ENCODE measurements at regions not wholly inside any gene's neighbourhood (a gene's known extent, or its start where the extent isn't known, plus 50 kb on each side); places are given as distances from the start of the nearest gene placed in this dataset.
"Not testable (repeated sequence)": the region's sequence is repeated elsewhere in the genome, so short reads cannot be mapped to it uniquely, and the experiment has no call there.

DNA sequence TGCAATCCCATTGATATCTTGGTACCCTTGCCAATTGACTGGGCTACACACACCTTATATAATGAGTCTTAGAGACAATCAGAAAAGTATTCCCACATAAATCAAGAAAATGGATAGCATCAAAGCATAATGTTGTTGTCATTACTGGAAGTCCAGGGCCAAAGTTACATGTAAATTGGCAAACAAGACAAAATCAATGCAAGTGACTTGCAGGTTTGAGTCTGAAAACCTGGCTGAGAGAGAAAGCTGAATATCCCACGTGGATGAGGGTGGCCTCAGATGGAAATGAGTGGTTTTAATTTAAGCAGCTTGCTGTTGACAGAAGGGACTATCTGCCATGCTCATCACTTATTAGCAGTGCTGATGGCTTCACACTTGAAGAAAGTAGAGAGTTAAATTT lies 324.0 kb upstream of the MON1B start:
- no peak overlapping the region for H2AFZ ChIP-seq (ENCODE audit: low read length)
- H3K36me3 ChIP-seq (ENCODE audit: insufficient read depth, low read length): no peaks in the 10 kb centered on the region
- H3K9me2 ChIP-seq (replicated peaks; ENCODE audit: low read depth, low read length): no peaks in the 10 kb centered on the region
- H3K79me2 ChIP-seq (ENCODE audit: insufficient read depth, low read length): no peaks in the 10 kb centered on the region
- H3K9ac ChIP-seq (ENCODE audit: low read depth, low read length, poor library complexity, severe bottlenecking): no peak overlapping the region
- TF ChIP-seq, protein P1, sequence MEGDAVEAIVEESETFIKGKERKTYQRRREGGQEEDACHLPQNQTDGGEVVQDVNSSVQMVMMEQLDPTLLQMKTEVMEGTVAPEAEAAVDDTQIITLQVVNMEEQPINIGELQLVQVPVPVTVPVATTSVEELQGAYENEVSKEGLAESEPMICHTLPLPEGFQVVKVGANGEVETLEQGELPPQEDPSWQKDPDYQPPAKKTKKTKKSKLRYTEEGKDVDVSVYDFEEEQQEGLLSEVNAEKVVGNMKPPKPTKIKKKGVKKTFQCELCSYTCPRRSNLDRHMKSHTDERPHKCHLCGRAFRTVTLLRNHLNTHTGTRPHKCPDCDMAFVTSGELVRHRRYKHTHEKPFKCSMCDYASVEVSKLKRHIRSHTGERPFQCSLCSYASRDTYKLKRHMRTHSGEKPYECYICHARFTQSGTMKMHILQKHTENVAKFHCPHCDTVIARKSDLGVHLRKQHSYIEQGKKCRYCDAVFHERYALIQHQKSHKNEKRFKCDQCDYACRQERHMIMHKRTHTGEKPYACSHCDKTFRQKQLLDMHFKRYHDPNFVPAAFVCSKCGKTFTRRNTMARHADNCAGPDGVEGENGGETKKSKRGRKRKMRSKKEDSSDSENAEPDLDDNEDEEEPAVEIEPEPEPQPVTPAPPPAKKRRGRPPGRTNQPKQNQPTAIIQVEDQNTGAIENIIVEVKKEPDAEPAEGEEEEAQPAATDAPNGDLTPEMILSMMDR (conservative IDR thresholded peaks at IDR 0.05; ENCODE audit: low read length): no peak
- no peaks in the 10 kb centered on the region for H3F3A ChIP-seq (ENCODE audit: low read depth)
- H4K20me1 ChIP-seq (ENCODE audit: insufficient read depth, low read length, poor library complexity, severe bottlenecking): no peaks in the 10 kb centered on the region
- H3K4me2 ChIP-seq (ENCODE audit: low read depth, low read length, poor library complexity, severe bottlenecking): no peak overlapping the region
- no peaks in the 10 kb centered on the region for H3K9me3 ChIP-seq (ENCODE audit: insufficient read depth, low read depth, low read length)
- no peaks in the 10 kb centered on the region for H3K27me3 ChIP-seq (ENCODE audit: insufficient read depth, low read length, poor library complexity, severe bottlenecking)
- H3K4me3 ChIP-seq (ENCODE audit: low read length, poor library complexity, severe bottlenecking): no peak overlapping the region
- no peaks in the 10 kb centered on the region for H3K4me1 ChIP-seq (ENCODE audit: insufficient read depth, low read length, poor library complexity, severe bottlenecking)

DNA sequence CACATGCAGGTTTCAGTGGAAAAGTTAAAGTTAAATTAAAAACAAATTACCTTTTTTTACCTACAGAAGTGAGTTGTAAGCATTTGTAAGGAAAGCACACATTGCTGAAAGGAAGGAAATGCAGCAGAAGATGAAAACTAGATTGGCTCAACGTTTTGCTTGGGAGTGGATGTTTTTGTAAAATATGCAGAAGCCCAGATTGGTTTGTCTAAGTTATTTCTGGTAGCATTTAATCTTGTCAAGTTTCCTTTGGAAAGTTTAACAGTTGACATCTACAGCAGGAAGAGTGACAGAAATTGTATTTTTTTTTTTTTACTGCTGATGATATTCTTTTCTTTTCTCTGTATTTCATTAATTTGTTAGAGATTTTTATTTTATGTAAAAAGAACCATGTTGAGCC lies 315.1 kb upstream of the MON1B start:
- no peaks in the 10 kb centered on the region for H4K20me1 ChIP-seq (ENCODE audit: insufficient read depth, low read length, poor library complexity, severe bottlenecking)
- no peak overlapping the region for H2AFZ ChIP-seq (ENCODE audit: low read length)
- no peaks in the 10 kb centered on the region for H3K9me3 ChIP-seq (ENCODE audit: insufficient read depth, low read depth, low read length)
- no peak overlapping the region for H3K4me2 ChIP-seq (ENCODE audit: low read depth, low read length, poor library complexity, severe bottlenecking)
- H3F3A ChIP-seq (ENCODE audit: low read depth): no peaks in the 10 kb centered on the region
- no peak overlapping the region for H3K4me3 ChIP-seq (ENCODE audit: low read length, poor library complexity, severe bottlenecking)
- no peaks in the 10 kb centered on the region for H3K36me3 ChIP-seq (ENCODE audit: insufficient read depth, low read length)
- H3K4me1 ChIP-seq (ENCODE audit: insufficient read depth, low read length, poor library complexity, severe bottlenecking): no peaks in the 10 kb centered on the region
- no peak for TF ChIP-seq EZH2phosphoT487 (IDR thresholded peaks at IDR 0.05; ENCODE audit: borderline replicate concordance)
- TF ChIP-seq, protein P1 (conservative IDR thresholded peaks at IDR 0.05; ENCODE audit: low read length): no peak
- no peak overlapping the region for H3K9ac ChIP-seq (ENCODE audit: low read depth, low read length, poor library complexity, severe bottlenecking)
- H3K79me2 ChIP-seq (ENCODE audit: insufficient read depth, low read length): no peaks in the 10 kb centered on the region
- H3K27me3 ChIP-seq (ENCODE audit: insufficient read depth, low read length, poor library complexity, severe bottlenecking): no peaks in the 10 kb centered on the region
- no peaks in the 10 kb centered on the region for H3K9me2 ChIP-seq (replicated peaks; ENCODE audit: low read depth, low read length)

DNA sequence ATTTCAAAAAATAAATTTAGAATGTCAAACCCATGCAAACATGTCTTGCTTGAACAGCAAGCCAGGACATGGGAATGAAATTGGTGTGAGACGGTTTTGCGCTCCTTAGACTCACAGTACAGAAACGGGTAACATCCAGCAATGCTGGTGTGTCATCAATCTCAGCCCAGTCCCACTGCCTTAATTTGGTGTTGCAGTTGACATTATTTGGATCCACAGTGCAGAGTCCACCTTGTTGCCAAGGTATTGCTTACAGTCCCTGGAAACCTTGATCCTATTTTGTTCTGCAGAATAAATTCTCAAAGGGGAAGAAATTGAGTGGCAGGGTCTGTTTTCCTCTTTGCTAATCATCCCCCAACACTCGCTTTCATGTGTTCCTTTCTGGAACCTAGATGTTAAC lies 311.6 kb upstream of the MON1B start:
- H3K36me3 ChIP-seq (ENCODE audit: insufficient read depth, low read length): no peaks in the 10 kb centered on the region
- no peaks in the 10 kb centered on the region for H3K9me3 ChIP-seq (ENCODE audit: insufficient read depth, low read depth, low read length)
- no peaks in the 10 kb centered on the region for H3K9me2 ChIP-seq (replicated peaks; ENCODE audit: low read depth, low read length)
- no peak overlapping the region for H3K4me3 ChIP-seq (ENCODE audit: low read length, poor library complexity, severe bottlenecking)
- H3F3A ChIP-seq (ENCODE audit: low read depth): no peaks in the 10 kb centered on the region
- H3K79me2 ChIP-seq (ENCODE audit: insufficient read depth, low read length): no peaks in the 10 kb centered on the region
- H4K20me1 ChIP-seq (ENCODE audit: insufficient read depth, low read length, poor library complexity, severe bottlenecking): no peaks in the 10 kb centered on the region
- H3K27me3 ChIP-seq (ENCODE audit: insufficient read depth, low read length, poor library complexity, severe bottlenecking): no peaks in the 10 kb centered on the region
- H3K4me2 ChIP-seq (ENCODE audit: low read depth, low read length, poor library complexity, severe bottlenecking): no peak overlapping the region
- no peaks in the 10 kb centered on the region for H3K4me1 ChIP-seq (ENCODE audit: insufficient read depth, low read length, poor library complexity, severe bottlenecking)
- no peak overlapping the region for H3K9ac ChIP-seq (ENCODE audit: low read depth, low read length, poor library complexity, severe bottlenecking)
- TF ChIP-seq EZH2phosphoT487 (IDR thresholded peaks at IDR 0.05; ENCODE audit: borderline replicate concordance): no peak
- no peak overlapping the region for H2AFZ ChIP-seq (ENCODE audit: low read length)

DNA sequence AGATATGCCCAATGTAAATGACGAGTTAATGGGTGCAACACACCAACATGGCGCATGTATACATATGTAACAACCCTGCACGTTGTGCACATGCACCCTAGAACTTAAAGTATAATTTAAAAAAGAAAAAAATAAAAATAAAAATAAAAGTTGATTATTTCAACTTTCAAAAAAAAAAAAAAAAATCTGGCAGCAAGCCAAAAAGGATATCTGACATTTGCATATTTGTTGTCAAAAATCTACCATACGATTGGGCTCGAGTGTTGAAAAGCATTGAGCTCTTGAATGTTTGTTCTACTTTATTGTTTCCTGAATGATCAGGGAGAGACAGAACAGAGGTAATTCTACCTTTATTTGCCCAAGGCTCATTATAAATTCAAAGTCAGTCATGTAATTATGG lies 310.5 kb upstream of the MON1B start:
- not testable (repeated sequence) for H3K4me2 ChIP-seq (ENCODE audit: low read depth, low read length, poor library complexity, severe bottlenecking); H2AFZ ChIP-seq (ENCODE audit: low read length); H3F3A ChIP-seq (ENCODE audit: low read depth); H3K4me1 ChIP-seq (ENCODE audit: insufficient read depth, low read length, poor library complexity, severe bottlenecking); H3K27me3 ChIP-seq (ENCODE audit: insufficient read depth, low read length, poor library complexity, severe bottlenecking); H3K4me3 ChIP-seq (ENCODE audit: low read length, poor library complexity, severe bottlenecking); H3K79me2 ChIP-seq (ENCODE audit: insufficient read depth, low read length); H4K20me1 ChIP-seq (ENCODE audit: insufficient read depth, low read length, poor library complexity, severe bottlenecking); H3K36me3 ChIP-seq (ENCODE audit: insufficient read depth, low read length); H3K9me2 ChIP-seq (replicated peaks; ENCODE audit: low read depth, low read length); H3K9ac ChIP-seq (ENCODE audit: low read depth, low read length, poor library complexity, severe bottlenecking); H3K9me3 ChIP-seq (ENCODE audit: insufficient read depth, low read depth, low read length)
